ENCODE measurements at regions not wholly inside any gene's neighbourhood (a gene's known extent, or its start where the extent isn't known, plus 50 kb on each side); places are given as distances from the start of the nearest gene placed in this dataset.
"Not testable (repeated sequence)": the region's sequence is repeated elsewhere in the genome, so short reads cannot be mapped to it uniquely, and the experiment has no call there.

- no peak overlapping the region for H3K4me3 ChIP-seq (replicated peaks in 1 of 2; ENCODE audit: low read depth in 2 of 2, low read length in 2 of 2)
- no peak for DNase-seq (ENCODE audit: low read depth in 2 of 2)
- TF ChIP-seq CTCF (IDR thresholded peaks at IDR 0.05; ENCODE audit: low read depth, low read length), result no peak
Measured at GRCh38 chr12:76180401-76181277, 96.2 kb upstream of the NAP1L1 start.

GRCh38 chr12:76178452-76178851 is 94.0 kb upstream of the NAP1L1 start:
- H3K4me3 ChIP-seq (replicated peaks in 1 of 2; ENCODE audit: low read depth in 2 of 2, low read length in 2 of 2), result no peak overlapping the region
- no peak for DNase-seq (ENCODE audit: low read depth in 2 of 2)
- no peak for TF ChIP-seq CTCF (IDR thresholded peaks at IDR 0.05; ENCODE audit: low read depth, low read length)

GRCh38 chr12:76177821-76178220 is 93.3 kb upstream of the NAP1L1 start:
- no peak for DNase-seq (ENCODE audit: low read depth in 2 of 2)
- no peak for TF ChIP-seq CTCF (IDR thresholded peaks at IDR 0.05; ENCODE audit: low read depth, low read length)
- H3K4me3 ChIP-seq (replicated peaks in 1 of 2; ENCODE audit: low read depth in 2 of 2, low read length in 2 of 2), result no peak overlapping the region

- no peak for TF ChIP-seq CTCF (IDR thresholded peaks at IDR 0.05; ENCODE audit: low read depth, low read length)
- no peak for DNase-seq (ENCODE audit: low read depth in 2 of 2)
- no peak overlapping the region for H3K4me3 ChIP-seq (replicated peaks in 1 of 2; ENCODE audit: low read depth in 2 of 2, low read length in 2 of 2)
Measured at GRCh38 chr12:76176940-76177339, 92.5 kb upstream of the NAP1L1 start.

- H3K4me3 ChIP-seq (replicated peaks in 1 of 2; ENCODE audit: low read depth in 2 of 2, low read length in 2 of 2); DNase-seq (ENCODE audit: low read depth in 2 of 2): not testable (repeated sequence)
Measured at GRCh38 chr12:76175946-76176345, 91.5 kb upstream of the NAP1L1 start.

GRCh38 chr12:76173756-76174155 is 89.3 kb upstream of the NAP1L1 start:
- H3K4me3 ChIP-seq (replicated peaks in 1 of 2; ENCODE audit: low read depth in 2 of 2, low read length in 2 of 2), result no peak overlapping the region
- no peak for DNase-seq (ENCODE audit: low read depth in 2 of 2)
- no peak for TF ChIP-seq CTCF (IDR thresholded peaks at IDR 0.05; ENCODE audit: low read depth, low read length)

- H3K4me3 ChIP-seq (replicated peaks in 1 of 2; ENCODE audit: low read depth in 2 of 2, low read length in 2 of 2), result no peak overlapping the region
- DNase-seq (ENCODE audit: low read depth in 2 of 2), result peak; percentile 67 to 84
- peak; percentile 81 for TF ChIP-seq CTCF (IDR thresholded peaks at IDR 0.05; ENCODE audit: low read depth, low read length)
Measured at GRCh38 chr12:76158518-76159321, 74.2 kb upstream of the NAP1L1 start.
